ENCODE measurements at regions not wholly inside any gene's neighbourhood (a gene's known extent, or its start where the extent isn't known, plus 50 kb on each side); places are given as distances from the start of the nearest gene placed in this dataset.

GRCh38 chr3:95719481-95719880, 1094.9 kb upstream of the EPHA6 start:
- H2AFZ ChIP-seq (ENCODE audit: low read depth, low read length): no peak overlapping the region
- no peaks in the 10 kb centered on the region for H3K9me3 ChIP-seq (replicated peaks; ENCODE audit: control insufficient read depth, insufficient read depth, low read depth, low read length)
- H3K27me3 ChIP-seq (ENCODE audit: control insufficient read depth in 2 of 2, insufficient read depth in 2 of 2, low read length in 2 of 2): no peaks in the 10 kb centered on the region
- intact Hi-C loops (cut with micrococcal nuclease) (no loop called here), in situ Hi-C loops (cut with MboI) (no loop called here)
- CTCF ChIA-PET (ENCODE audit: low intra/inter-chr PET ratio): no interaction called here
- no peak overlapping the region for H3K4me2 ChIP-seq (ENCODE audit: insufficient read depth, low read length)
- H3K4me1 ChIP-seq (replicated peaks in 1 of 2; ENCODE audit: control insufficient read depth in 2 of 2, insufficient read depth in 2 of 2, low read length in 2 of 2): no peaks in the 10 kb centered on the region
- no peaks in the 10 kb centered on the region for H3K79me2 ChIP-seq (ENCODE audit: control insufficient read depth, insufficient read depth, low read length)
- no peak for DNase-seq (ENCODE audit: extremely low read depth in 1 of 4, low spot score in 3 of 4)
- POLR2A ChIA-PET: no interaction called here
- H3K9me1 ChIP-seq (ENCODE audit: control insufficient read depth, insufficient read depth, low read length): no peaks in the 10 kb centered on the region
- H3K9ac ChIP-seq (ENCODE audit: insufficient read depth in 1 of 2, low read depth in 2 of 2, low read length in 2 of 2): no peak overlapping the region
- no peak overlapping the region for H3K4me3 ChIP-seq
- no peak for ATAC-seq
- WGBS (ENCODE audit: insufficient coverage, low coverage, missing lambda C conversion rate): 0% methylated on average over 4 of the region's 4 CpGs
- BruUV-seq (replicated peaks): no TSS peak
- no peak for TF ChIP-seq HNRNPUL1 (IDR thresholded peaks at IDR 0.05; ENCODE audit: low read length)
- no peak for TF ChIP-seq PYGO2 (tag; IDR thresholded peaks at IDR 0.05)
- no peak for TF ChIP-seq ZBTB11 (CRISPR knock-in tag; IDR thresholded peaks at IDR 0.05)
- no peak for TF ChIP-seq ZNF121 (CRISPR knock-in tag; conservative IDR thresholded peaks at IDR 0.05)
- no peak for TF ChIP-seq HMBOX1 (IDR thresholded peaks at IDR 0.05)
- TF ChIP-seq ZNF586 (CRISPR knock-in tag; conservative IDR thresholded peaks at IDR 0.05): no peak
- TF ChIP-seq FOS (IDR thresholded peaks at IDR 0.05; ENCODE audit: extremely low read depth, insufficient read length): no peak
- TF ChIP-seq SETDB1 (IDR thresholded peaks at IDR 0.05; ENCODE audit: low read length): no peak
- TF ChIP-seq SRF (CRISPR knock-in tag; IDR thresholded peaks at IDR 0.05): no peak
- TF ChIP-seq ZNF146 (CRISPR knock-in tag; IDR thresholded peaks at IDR 0.05; ENCODE audit: unreplicated experiment): no peak
- no peak for TF ChIP-seq E2F1 (CRISPR knock-in tag; IDR thresholded peaks at IDR 0.05)
- no peak for TF ChIP-seq ZNF717 (CRISPR knock-in tag; IDR thresholded peaks at IDR 0.05)
- no peak for TF ChIP-seq ZNF274 (IDR thresholded peaks at IDR 0.05; ENCODE audit: borderline replicate concordance, low read depth, low read length)
- no peak for TF ChIP-seq RBM22 (IDR thresholded peaks at IDR 0.05; ENCODE audit: low read depth, low read length, poor library complexity, severe bottlenecking)
- TF ChIP-seq PHTF2 (CRISPR knock-in tag; IDR thresholded peaks at IDR 0.05): no peak
- TF ChIP-seq RNF219 (CRISPR knock-in tag; IDR thresholded peaks at IDR 0.05): no peak
- TF ChIP-seq KAT7 (CRISPR knock-in tag; IDR thresholded peaks at IDR 0.05; ENCODE audit: borderline replicate concordance): no peak
- no peaks in the 10 kb centered on the region for H4K20me1 ChIP-seq (replicated peaks; ENCODE audit: control insufficient read depth, insufficient read depth, low read length)
- no peak for FAIRE-seq
- H3K36me3 ChIP-seq (ENCODE audit: control insufficient read depth, insufficient read depth, low read length): no peaks in the 10 kb centered on the region
- no peak overlapping the region for H3K27ac ChIP-seq (ENCODE audit: extremely low read depth, low read depth, low read length)

Data from K562 (cell line).